ENCODE measurements at regions not wholly inside any gene's neighbourhood (a gene's known extent, or its start where the extent isn't known, plus 50 kb on each side); places are given as distances from the start of the nearest gene placed in this dataset.

GRCh38 chr18:39166776-39167175 is 1601.2 kb upstream of the CELF4 start:
- Histone ChIP-seq H3K27ac (ENCODE audit: low read depth, low read length) (no peak overlapping the region), H4K20me1 (ENCODE audit: low read depth, low read length) (no peaks in the 10 kb centered on the region), H3K9me2 (replicated peaks; ENCODE audit: insufficient read depth, low read length) (no peaks in the 10 kb centered on the region), H3K4me2 (ENCODE audit: low read depth, low read length, poor library complexity, severe bottlenecking) (no peak overlapping the region), H3K9ac (ENCODE audit: low read length) (no peak overlapping the region), H2AFZ (ENCODE audit: low read depth, low read length, severe bottlenecking) (no peak overlapping the region), H3K4me3 (ENCODE audit: insufficient read depth, low read length, poor library complexity, severe bottlenecking) (no peak overlapping the region), H3K79me2 (ENCODE audit: insufficient read depth, low read length) (no peaks in the 10 kb centered on the region), H3K27me3 (ENCODE audit: low read length) (no peaks in the 10 kb centered on the region), H3F3A (ENCODE audit: insufficient read depth) (no peaks in the 10 kb centered on the region), H3K9me3 (ENCODE audit: insufficient read depth, low read length) (no peaks in the 10 kb centered on the region), H3K36me3 (ENCODE audit: low read length) (no peaks in the 10 kb centered on the region)
- TF ChIP-seq CTCF (IDR thresholded peaks at IDR 0.05; ENCODE audit: insufficient read depth, low read length, poor library complexity, severe bottlenecking) (no peak), EZH2phosphoT487 (conservative IDR thresholded peaks at IDR 0.05; ENCODE audit: low read length) (no peak)

DNA sequence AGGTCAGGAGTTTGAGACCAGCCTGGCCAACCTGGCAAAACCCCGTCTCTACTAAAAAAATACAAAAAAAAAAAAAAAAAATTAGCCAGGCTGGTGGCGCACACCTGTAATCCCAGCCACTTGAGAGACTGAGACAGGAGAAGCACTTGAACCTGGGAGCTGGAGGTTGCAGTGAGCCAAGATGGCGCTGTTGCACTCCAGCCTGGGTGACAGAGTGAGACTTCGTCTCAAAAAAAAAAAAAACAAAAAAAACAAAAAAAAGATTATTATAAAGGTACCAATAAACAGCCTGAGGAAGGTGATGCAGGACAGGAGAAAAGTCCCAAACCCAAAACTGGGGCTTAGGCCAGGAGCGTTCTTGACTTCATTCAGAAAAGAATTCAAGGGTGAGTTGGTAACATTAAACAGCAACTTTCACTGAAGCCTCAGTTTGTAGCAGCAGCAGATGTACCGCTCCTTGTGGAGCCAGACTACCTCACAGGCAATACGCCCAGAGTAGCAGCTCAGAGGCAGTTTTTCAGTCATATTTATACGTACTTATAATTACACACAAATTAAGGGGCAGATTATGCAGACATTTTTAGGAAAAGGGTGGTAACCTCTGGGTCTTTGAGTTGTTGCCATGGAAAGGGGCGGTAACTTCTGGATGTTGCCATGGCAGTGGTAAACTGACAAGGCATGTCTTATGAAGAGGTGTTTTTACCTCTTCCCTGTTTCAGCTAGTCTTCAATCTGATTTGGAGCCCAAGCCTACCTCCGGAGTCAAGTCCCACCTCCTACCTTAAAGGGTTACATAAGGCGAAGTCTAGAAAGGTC is 1596.6 kb upstream of the CELF4 start:
- H2AFZ ChIP-seq (ENCODE audit: low read depth, low read length, severe bottlenecking): no peak overlapping the region

DNA sequence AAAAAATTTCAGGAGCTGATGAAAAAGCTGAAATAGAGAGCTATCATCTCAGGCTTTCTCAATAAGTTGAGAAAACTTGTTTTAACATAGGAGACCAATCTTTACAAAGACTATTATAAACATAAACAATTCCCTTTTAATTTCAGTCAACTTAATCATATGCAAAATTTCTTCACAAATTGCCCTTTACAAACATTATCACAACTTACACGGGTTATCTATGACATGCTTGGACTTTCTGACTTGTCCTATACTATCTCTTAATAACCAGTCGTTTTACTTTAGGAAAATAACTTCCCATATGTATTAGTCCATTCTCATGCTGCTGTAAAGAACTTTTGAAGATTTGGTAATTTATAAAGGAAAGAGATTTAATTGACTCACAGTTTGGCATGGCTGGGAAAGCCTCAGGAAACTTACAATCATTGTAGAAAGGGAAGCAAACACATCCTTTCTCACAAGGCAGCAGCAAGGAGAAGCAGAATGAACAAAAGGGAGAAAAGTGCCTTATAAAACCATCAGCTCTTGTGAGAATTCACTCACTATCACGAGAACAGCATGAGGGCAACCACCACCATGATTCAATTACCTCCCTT is 1583.7 kb upstream of the CELF4 start:
- TF ChIP-seq CTCF (IDR thresholded peaks at IDR 0.05; ENCODE audit: insufficient read depth, low read length, poor library complexity, severe bottlenecking): no peak
- no peak for TF ChIP-seq EZH2phosphoT487 (conservative IDR thresholded peaks at IDR 0.05; ENCODE audit: low read length)
- Histone ChIP-seq H3K27ac (ENCODE audit: low read depth, low read length) (no peak overlapping the region), H3K4me3 (ENCODE audit: insufficient read depth, low read length, poor library complexity, severe bottlenecking) (no peak overlapping the region), H3F3A (ENCODE audit: insufficient read depth) (no peaks in the 10 kb centered on the region), H3K79me2 (ENCODE audit: insufficient read depth, low read length) (no peaks in the 10 kb centered on the region), H3K4me2 (ENCODE audit: low read depth, low read length, poor library complexity, severe bottlenecking) (no peak overlapping the region), H3K9ac (ENCODE audit: low read length) (no peak overlapping the region), H3K27me3 (ENCODE audit: low read length) (no peaks in the 10 kb centered on the region), H2AFZ (ENCODE audit: low read depth, low read length, severe bottlenecking) (no peak overlapping the region), H3K9me3 (ENCODE audit: insufficient read depth, low read length) (peaks cover 36% of the 10 kb centered on the region; the same call in 1 of the 2 replicates), H3K36me3 (ENCODE audit: low read length) (peaks cover 2% of the 10 kb centered on the region; the same call in 1 of the 2 replicates), H4K20me1 (ENCODE audit: low read depth, low read length) (no peaks in the 10 kb centered on the region), H3K9me2 (replicated peaks; ENCODE audit: insufficient read depth, low read length) (no peaks in the 10 kb centered on the region)

More for the DNA sequence above, 1596.6 kb upstream of the CELF4 start:
- Histone ChIP-seq H3K36me3 (ENCODE audit: low read length) (no peaks in the 10 kb centered on the region), H3K79me2 (ENCODE audit: insufficient read depth, low read length) (no peaks in the 10 kb centered on the region), H3K9me2 (replicated peaks; ENCODE audit: insufficient read depth, low read length) (no peaks in the 10 kb centered on the region), H3K27ac (ENCODE audit: low read depth, low read length) (no peak overlapping the region), H3F3A (ENCODE audit: insufficient read depth) (no peaks in the 10 kb centered on the region), H3K9me3 (ENCODE audit: insufficient read depth, low read length) (peaks cover 11% of the 10 kb centered on the region; the same call in 1 of the 2 replicates), H3K4me2 (ENCODE audit: low read depth, low read length, poor library complexity, severe bottlenecking) (no peak overlapping the region), H3K27me3 (ENCODE audit: low read length) (no peaks in the 10 kb centered on the region), H3K4me3 (ENCODE audit: insufficient read depth, low read length, poor library complexity, severe bottlenecking) (no peak overlapping the region), H3K9ac (ENCODE audit: low read length) (no peak overlapping the region), H4K20me1 (ENCODE audit: low read depth, low read length) (no peaks in the 10 kb centered on the region)
- TF ChIP-seq CTCF (IDR thresholded peaks at IDR 0.05; ENCODE audit: insufficient read depth, low read length, poor library complexity, severe bottlenecking) (no peak), EZH2phosphoT487 (conservative IDR thresholded peaks at IDR 0.05; ENCODE audit: low read length) (no peak)

Data from SU-DHL-6 (cell line).